Endodermal cell (in vitro differentiated cells): ENCODE measurements at regions not wholly inside any gene's neighbourhood (a gene's known extent, or its start where the extent isn't known, plus 50 kb on each side); places are given as distances from the start of the nearest gene placed in this dataset.

Experiments
- DNase-seq: peaks from one replicate; pipeline ENCODE4 v3.0.0-alpha.2; 2017
- H3K27ac ChIP-seq: 2 replicates; pipeline ENCODE4 v1.5.1; 2013; ENCODE audit warnings: mild to moderate bottlenecking, low read depth, low read length, moderate library complexity
- H3K27me3 ChIP-seq: 2 replicates; pipeline ENCODE4 v1.6.1; 2013; ENCODE audit warnings: mild to moderate bottlenecking, low read length, moderate library complexity; ENCODE audit not compliant: insufficient read depth, control insufficient read depth, poor library complexity, severe bottlenecking
- H3K36me3 ChIP-seq: 2 replicates; pipeline ENCODE4 v1.7.0; 2013; ENCODE audit warnings: mild to moderate bottlenecking, low read length, moderate library complexity; ENCODE audit not compliant: control insufficient read depth, insufficient read depth
- H3K4me1 ChIP-seq: one replicate; pipeline ENCODE4 v1.7.0; 2013; ENCODE audit warnings: low read length; ENCODE audit not compliant: control insufficient read depth, insufficient read depth
- H3K4me3 ChIP-seq: 2 replicates; pipeline ENCODE4 v1.5.1; 2013; ENCODE audit warnings: mild to moderate bottlenecking, low read length, moderate library complexity
- H3K9ac ChIP-seq: 2 replicates; pipeline ENCODE4 v1.6.1; 2013; ENCODE audit warnings: mild to moderate bottlenecking, low read length, moderate library complexity; ENCODE audit not compliant: poor library complexity, severe bottlenecking; ENCODE audit errors: extremely low read depth
- H3K9me3 ChIP-seq: 2 replicates; pipeline ENCODE4 v1.6.1; 2013; ENCODE audit warnings: mild to moderate bottlenecking, low read length, moderate library complexity; ENCODE audit not compliant: control insufficient read depth
- H3K27ac Mint-ChIP-seq: 2 replicates; pipeline ENCODE4 v1.8.0; 2020; ENCODE audit warnings: mixed read lengths
- H3K27me3 Mint-ChIP-seq: 2 replicates; pipeline ENCODE4 v1.8.0; 2021; ENCODE audit warnings: mild to moderate bottlenecking, mixed read lengths; ENCODE audit not compliant: insufficient read depth
- H3K36me3 Mint-ChIP-seq: 2 replicates; pipeline ENCODE4 v1.8.0; 2020; ENCODE audit warnings: low read depth, mixed read lengths
- H3K4me1 Mint-ChIP-seq: 2 replicates; pipeline ENCODE4 v1.8.0; 2020; ENCODE audit warnings: mixed read lengths
- H3K4me3 Mint-ChIP-seq: 2 replicates; pipeline ENCODE4 v1.8.0; 2020; ENCODE audit warnings: mild to moderate bottlenecking, moderate library complexity, mixed read lengths
- H3K9me3 Mint-ChIP-seq: 2 replicates; pipeline ENCODE4 v1.8.0; 2020; ENCODE audit warnings: mild to moderate bottlenecking, mixed read lengths
- WGBS, 2 experiments: methylation state at CpG; one replicate each; pipeline versions ENCODE4 v1.1.5 to v1.1.7; 2013; ENCODE audit warnings: missing lambda C conversion rate in 2 of 2, mixed read lengths in 1 of 2; ENCODE audit not compliant: insufficient coverage in 1 of 2, insufficient read length in 1 of 2; 5-methylcytosine and 5-hydroxymethylcytosine counted together
- TF ChIP-seq, protein P1 (sequence below): fragments of 200-600 bp; sonication (generic); conservative IDR thresholded peaks from 2 replicates; pipeline ENCODE4 v1.5.0; 2021; ENCODE audit warnings: antibody characterized with exemption, mild to moderate bottlenecking

- Mint-ChIP-seq H3K9me3 (no peaks in the 10 kb centered on the region), H3K4me1 (peaks cover 5% of the 10 kb centered on the region), H3K36me3 (no peaks in the 10 kb centered on the region), H3K27me3 (no peaks in the 10 kb centered on the region), H3K27ac (no peak overlapping the region), H3K4me3 (no peak overlapping the region)
- H3K36me3 ChIP-seq = no peaks in the 10 kb centered on the region
- no peak overlapping the region for H3K4me3 ChIP-seq
- no peak overlapping the region for H3K9ac ChIP-seq
- no peaks in the 10 kb centered on the region for H3K27me3 ChIP-seq
- no peak overlapping the region for H3K27ac ChIP-seq
- WGBS, 2 experiments = 89 to 93% methylated on average over 5 to 9 of the region's 9 CpGs
- TF ChIP-seq, protein P1, sequence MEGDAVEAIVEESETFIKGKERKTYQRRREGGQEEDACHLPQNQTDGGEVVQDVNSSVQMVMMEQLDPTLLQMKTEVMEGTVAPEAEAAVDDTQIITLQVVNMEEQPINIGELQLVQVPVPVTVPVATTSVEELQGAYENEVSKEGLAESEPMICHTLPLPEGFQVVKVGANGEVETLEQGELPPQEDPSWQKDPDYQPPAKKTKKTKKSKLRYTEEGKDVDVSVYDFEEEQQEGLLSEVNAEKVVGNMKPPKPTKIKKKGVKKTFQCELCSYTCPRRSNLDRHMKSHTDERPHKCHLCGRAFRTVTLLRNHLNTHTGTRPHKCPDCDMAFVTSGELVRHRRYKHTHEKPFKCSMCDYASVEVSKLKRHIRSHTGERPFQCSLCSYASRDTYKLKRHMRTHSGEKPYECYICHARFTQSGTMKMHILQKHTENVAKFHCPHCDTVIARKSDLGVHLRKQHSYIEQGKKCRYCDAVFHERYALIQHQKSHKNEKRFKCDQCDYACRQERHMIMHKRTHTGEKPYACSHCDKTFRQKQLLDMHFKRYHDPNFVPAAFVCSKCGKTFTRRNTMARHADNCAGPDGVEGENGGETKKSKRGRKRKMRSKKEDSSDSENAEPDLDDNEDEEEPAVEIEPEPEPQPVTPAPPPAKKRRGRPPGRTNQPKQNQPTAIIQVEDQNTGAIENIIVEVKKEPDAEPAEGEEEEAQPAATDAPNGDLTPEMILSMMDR = no peak
- no peaks in the 10 kb centered on the region for H3K4me1 ChIP-seq
- H3K9me3 ChIP-seq = no peaks in the 10 kb centered on the region
- no peak for DNase-seq
Measured at GRCh38 chr2:16323551-16324543, 341.8 kb downstream of the CYRIA start.

- 91 to 96% methylated on average over 4 of the region's 4 CpGs for WGBS, 2 experiments
- no peak overlapping the region for H3K9ac ChIP-seq
- peaks cover 4% of the 10 kb centered on the region for H3K4me1 ChIP-seq
- no peak overlapping the region for H3K4me3 ChIP-seq
- Mint-ChIP-seq H3K9me3 (no peaks in the 10 kb centered on the region), H3K4me1 (peaks cover 11% of the 10 kb centered on the region), H3K36me3 (no peaks in the 10 kb centered on the region), H3K27ac (no peak overlapping the region), H3K4me3 (no peak overlapping the region), H3K27me3 (no peaks in the 10 kb centered on the region)
- H3K27ac ChIP-seq = no peak overlapping the region
- DNase-seq = no peak
- no peaks in the 10 kb centered on the region for H3K27me3 ChIP-seq
- no peaks in the 10 kb centered on the region for H3K36me3 ChIP-seq
- no peaks in the 10 kb centered on the region for H3K9me3 ChIP-seq
- TF ChIP-seq, protein P1 = no peak
Measured at GRCh38 chr2:16323126-16323520, 342.5 kb downstream of the CYRIA start.

DNA sequence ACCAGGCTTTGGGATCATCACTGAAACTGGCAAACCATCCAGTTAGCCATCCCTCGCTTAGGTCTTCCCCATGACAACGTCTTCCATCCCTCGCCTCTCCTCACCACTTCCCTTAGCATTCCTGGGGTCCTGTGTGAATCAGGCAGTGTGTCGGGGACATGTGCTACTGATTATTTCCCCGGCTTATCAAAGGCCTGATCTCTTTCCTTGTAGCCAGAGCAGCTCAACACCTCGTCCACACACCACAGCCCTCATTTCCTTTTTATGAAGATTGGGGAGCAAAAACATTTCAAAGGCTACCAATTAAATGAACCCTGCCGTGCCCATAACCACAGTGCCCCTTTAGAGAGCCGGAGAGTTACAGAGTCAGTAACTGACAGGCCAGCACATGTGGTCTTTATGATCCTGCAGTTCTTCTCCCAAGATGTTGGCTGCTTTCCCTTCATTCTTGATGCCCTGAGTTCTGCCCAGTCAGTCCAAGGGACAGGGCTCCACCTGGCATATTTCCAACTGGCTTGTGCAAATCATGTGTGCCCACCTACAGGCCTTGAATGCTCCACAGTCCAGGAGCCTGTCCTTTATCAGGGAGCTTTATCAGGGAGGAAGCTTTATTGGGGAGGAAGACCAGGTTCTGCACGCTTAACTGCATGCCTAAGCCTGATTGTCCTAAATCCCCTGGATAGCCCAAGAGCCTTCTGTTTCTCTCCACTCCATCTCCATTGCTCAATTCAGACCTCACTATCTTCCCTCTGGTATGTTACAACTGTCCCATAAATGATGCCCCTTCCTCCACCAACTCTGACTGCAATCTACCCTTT, 343.1 kb downstream of the CYRIA start:
- H3K27ac ChIP-seq = no peak overlapping the region
- H3K4me1 ChIP-seq = peaks cover 4% of the 10 kb centered on the region
- no peaks in the 10 kb centered on the region for H3K9me3 ChIP-seq
- no peaks in the 10 kb centered on the region for H3K36me3 ChIP-seq
- Mint-ChIP-seq H3K4me3 (no peak overlapping the region), H3K4me1 (peaks cover 11% of the 10 kb centered on the region), H3K36me3 (no peaks in the 10 kb centered on the region), H3K27me3 (no peaks in the 10 kb centered on the region), H3K27ac (no peak overlapping the region), H3K9me3 (no peaks in the 10 kb centered on the region)
- no peaks in the 10 kb centered on the region for H3K27me3 ChIP-seq
- H3K9ac ChIP-seq = no peak overlapping the region
- DNase-seq = no peak
- WGBS, 2 experiments = 91 to 98% methylated on average over 6 to 9 of the region's 9 CpGs
- TF ChIP-seq, protein P1 = no peak
- H3K4me3 ChIP-seq = no peak overlapping the region
